ENCODE measurements at regions not wholly inside any gene's neighbourhood (a gene's known extent, or its start where the extent isn't known, plus 50 kb on each side); places are given as distances from the start of the nearest gene placed in this dataset.
A peak's percentile ranks its signal among the peaks of the same experiment; 100 is the strongest.

DNA sequence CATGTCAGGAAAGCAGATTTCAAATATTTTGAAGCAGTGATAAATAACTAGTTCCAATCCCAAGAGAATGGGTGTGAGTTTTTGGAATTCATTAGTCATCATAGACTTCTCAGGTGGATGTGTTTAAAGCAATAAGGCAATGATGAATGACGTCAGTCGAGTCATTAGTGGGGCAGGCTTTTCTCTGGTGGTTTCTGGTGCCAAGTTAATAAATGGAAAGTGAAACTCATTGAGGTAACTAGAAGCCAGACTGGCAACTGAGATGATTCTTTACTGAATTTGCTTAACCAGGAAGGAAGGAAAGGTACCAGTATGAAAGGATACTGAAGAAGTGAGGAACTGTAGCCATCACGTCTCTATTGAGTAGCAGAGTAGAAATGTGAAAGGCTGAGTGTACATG is 311.0 kb downstream of the GPAM start:
- in situ Hi-C loops (cut with MboI) = no loop called here
- TF ChIP-seq ATF7 (IDR thresholded peaks at IDR 0.05; ENCODE audit: low read depth) = peak; percentile 80
- no peak for TF ChIP-seq IKZF1 (conservative IDR thresholded peaks at IDR 0.05)
- no peak for TF ChIP-seq SREBF1 (IDR thresholded peaks at IDR 0.05; ENCODE audit: low read length)
- no peak for TF ChIP-seq CBX5 (IDR thresholded peaks at IDR 0.05; ENCODE audit: low read depth)
- no peak for TF ChIP-seq KDM1A (IDR thresholded peaks at IDR 0.05; ENCODE audit: borderline replicate concordance)
- TF ChIP-seq, protein P1, sequence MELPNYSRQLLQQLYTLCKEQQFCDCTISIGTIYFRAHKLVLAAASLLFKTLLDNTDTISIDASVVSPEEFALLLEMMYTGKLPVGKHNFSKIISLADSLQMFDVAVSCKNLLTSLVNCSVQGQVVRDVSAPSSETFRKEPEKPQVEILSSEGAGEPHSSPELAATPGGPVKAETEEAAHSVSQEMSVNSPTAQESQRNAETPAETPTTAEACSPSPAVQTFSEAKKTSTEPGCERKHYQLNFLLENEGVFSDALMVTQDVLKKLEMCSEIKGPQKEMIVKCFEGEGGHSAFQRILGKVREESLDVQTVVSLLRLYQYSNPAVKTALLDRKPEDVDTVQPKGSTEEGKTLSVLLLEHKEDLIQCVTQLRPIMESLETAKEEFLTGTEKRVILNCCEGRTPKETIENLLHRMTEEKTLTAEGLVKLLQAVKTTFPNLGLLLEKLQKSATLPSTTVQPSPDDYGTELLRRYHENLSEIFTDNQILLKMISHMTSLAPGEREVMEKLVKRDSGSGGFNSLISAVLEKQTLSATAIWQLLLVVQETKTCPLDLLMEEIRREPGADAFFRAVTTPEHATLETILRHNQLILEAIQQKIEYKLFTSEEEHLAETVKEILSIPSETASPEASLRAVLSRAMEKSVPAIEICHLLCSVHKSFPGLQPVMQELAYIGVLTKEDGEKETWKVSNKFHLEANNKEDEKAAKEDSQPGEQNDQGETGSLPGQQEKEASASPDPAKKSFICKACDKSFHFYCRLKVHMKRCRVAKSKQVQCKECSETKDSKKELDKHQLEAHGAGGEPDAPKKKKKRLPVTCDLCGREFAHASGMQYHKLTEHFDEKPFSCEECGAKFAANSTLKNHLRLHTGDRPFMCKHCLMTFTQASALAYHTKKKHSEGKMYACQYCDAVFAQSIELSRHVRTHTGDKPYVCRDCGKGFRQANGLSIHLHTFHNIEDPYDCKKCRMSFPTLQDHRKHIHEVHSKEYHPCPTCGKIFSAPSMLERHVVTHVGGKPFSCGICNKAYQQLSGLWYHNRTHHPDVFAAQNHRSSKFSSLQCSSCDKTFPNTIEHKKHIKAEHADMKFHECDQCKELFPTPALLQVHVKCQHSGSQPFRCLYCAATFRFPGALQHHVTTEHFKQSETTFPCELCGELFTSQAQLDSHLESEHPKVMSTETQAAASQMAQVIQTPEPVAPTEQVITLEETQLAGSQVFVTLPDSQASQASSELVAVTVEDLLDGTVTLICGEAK (IDR thresholded peaks at IDR 0.05; ENCODE audit: borderline replicate concordance) = no peak
- TF ChIP-seq ZNF24 (IDR thresholded peaks at IDR 0.05) = no peak
- no peak for TF ChIP-seq ZZZ3 (IDR thresholded peaks at IDR 0.05; ENCODE audit: control insufficient read depth, insufficient read length, low read depth)
- TF ChIP-seq CHD4 (IDR thresholded peaks at IDR 0.05) = no peak
- TF ChIP-seq, protein P2, sequence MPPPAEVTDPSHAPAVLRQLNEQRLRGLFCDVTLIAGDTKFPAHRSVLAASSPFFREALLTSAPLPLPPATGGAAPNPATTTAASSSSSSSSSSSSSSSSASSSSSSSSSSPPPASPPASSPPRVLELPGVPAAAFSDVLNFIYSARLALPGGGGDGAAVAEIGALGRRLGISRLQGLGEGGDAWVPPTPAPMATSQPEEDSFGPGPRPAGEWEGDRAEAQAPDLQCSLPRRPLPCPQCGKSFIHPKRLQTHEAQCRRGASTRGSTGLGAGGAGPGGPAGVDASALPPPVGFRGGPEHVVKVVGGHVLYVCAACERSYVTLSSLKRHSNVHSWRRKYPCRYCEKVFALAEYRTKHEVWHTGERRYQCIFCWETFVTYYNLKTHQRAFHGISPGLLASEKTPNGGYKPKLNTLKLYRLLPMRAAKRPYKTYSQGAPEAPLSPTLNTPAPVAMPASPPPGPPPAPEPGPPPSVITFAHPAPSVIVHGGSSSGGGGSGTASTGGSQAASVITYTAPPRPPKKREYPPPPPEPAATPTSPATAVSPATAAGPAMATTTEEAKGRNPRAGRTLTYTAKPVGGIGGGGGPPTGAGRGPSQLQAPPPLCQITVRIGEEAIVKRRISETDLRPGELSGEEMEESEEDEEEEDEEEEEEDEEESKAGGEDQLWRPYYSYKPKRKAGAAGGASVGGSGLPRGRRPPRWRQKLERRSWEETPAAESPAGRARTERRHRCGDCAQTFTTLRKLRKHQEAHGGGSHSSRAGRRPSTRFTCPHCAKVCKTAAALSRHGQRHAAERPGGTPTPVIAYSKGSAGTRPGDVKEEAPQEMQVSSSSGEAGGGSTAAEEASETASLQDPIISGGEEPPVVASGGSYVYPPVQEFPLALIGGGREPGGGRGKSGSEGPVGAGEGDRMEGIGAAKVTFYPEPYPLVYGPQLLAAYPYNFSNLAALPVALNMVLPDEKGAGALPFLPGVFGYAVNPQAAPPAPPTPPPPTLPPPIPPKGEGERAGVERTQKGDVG (CRISPR knock-in tag; IDR thresholded peaks at IDR 0.05) = no peak
- TF ChIP-seq, protein P3, sequence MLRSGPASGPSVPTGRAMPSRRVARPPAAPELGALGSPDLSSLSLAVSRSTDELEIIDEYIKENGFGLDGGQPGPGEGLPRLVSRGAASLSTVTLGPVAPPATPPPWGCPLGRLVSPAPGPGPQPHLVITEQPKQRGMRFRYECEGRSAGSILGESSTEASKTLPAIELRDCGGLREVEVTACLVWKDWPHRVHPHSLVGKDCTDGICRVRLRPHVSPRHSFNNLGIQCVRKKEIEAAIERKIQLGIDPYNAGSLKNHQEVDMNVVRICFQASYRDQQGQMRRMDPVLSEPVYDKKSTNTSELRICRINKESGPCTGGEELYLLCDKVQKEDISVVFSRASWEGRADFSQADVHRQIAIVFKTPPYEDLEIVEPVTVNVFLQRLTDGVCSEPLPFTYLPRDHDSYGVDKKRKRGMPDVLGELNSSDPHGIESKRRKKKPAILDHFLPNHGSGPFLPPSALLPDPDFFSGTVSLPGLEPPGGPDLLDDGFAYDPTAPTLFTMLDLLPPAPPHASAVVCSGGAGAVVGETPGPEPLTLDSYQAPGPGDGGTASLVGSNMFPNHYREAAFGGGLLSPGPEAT (IDR thresholded peaks at IDR 0.05; ENCODE audit: low read depth) = no peak
- peak; percentile 54; the same call in 1 of the 2 replicates for TF ChIP-seq MTA2 (IDR thresholded peaks at IDR 0.05; ENCODE audit: low read depth)
- no peak for TF ChIP-seq HCFC1 (IDR thresholded peaks at IDR 0.05; ENCODE audit: low read length)
- TF ChIP-seq, protein P4, sequence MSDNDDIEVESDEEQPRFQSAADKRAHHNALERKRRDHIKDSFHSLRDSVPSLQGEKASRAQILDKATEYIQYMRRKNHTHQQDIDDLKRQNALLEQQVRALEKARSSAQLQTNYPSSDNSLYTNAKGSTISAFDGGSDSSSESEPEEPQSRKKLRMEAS (IDR thresholded peaks at IDR 0.05; ENCODE audit: low read depth, low read length) = no peak
- TF ChIP-seq ZNF207 (IDR thresholded peaks at IDR 0.05; ENCODE audit: borderline replicate concordance) = no peak
- TF ChIP-seq SUZ12 (IDR thresholded peaks at IDR 0.05; ENCODE audit: unreplicated experiment) = no peak
- H3K27ac ChIP-seq (ENCODE audit: control insufficient read depth, insufficient read depth) = no peak overlapping the region
- ChIA-PET CTCF (no interaction called here), POLR2A (no interaction called here), SMC1A (ENCODE audit: uncharacterized antibody, unreplicated experiment) (no interaction called here), RAD21 (ENCODE audit: unreplicated experiment) (no interaction called here)
- H3K4me2 ChIP-seq (ENCODE audit: control insufficient read depth, insufficient read depth) = no peak overlapping the region
- FAIRE-seq (no peak), DNase-seq (ENCODE audit: low read depth, low spot score) (peak; percentile 12), ATAC-seq (peak; percentile 71)
- no peaks in the 10 kb centered on the region for H3K9me3 ChIP-seq (replicated peaks; ENCODE audit: control insufficient read depth, insufficient read depth, low read length)
- BruUV-seq (replicated peaks) = no TSS peak
- no peak overlapping the region for H2AFZ ChIP-seq (ENCODE audit: control insufficient read depth, low read depth, low read length)
- no peaks in the 10 kb centered on the region for H4K20me1 ChIP-seq (ENCODE audit: control insufficient read depth, insufficient read depth)
- no peak overlapping the region for H3K9ac ChIP-seq (ENCODE audit: control insufficient read depth, insufficient read depth, low read length)
- no peaks in the 10 kb centered on the region for H3K27me3 ChIP-seq (replicated peaks in 1 of 2; ENCODE audit: control insufficient read depth in 2 of 2, insufficient read depth in 2 of 2, low read length in 1 of 2)
- H3K4me1 ChIP-seq (ENCODE audit: control insufficient read depth, insufficient read depth, low read length) = no peaks in the 10 kb centered on the region
- 0% methylated on average over 3 of the region's 3 CpGs for WGBS (ENCODE audit: insufficient coverage, insufficient replicate concordance, low lambda C conversion rate, missing lambda C conversion rate)
- H3K36me3 ChIP-seq (ENCODE audit: control insufficient read depth in 2 of 2, insufficient read depth in 2 of 2, low read length in 1 of 2) = no peaks in the 10 kb centered on the region
- intact Hi-C loops (cut with micrococcal nuclease; ENCODE audit: unreplicated experiment) = no loop called here
- H3K79me2 ChIP-seq (ENCODE audit: control insufficient read depth, insufficient read depth, low read length) = no peaks in the 10 kb centered on the region
- H3K4me3 ChIP-seq = no peak overlapping the region
